ENCODE measurements at regions not wholly inside any gene's neighbourhood (a gene's known extent, or its start where the extent isn't known, plus 50 kb on each side); places are given as distances from the start of the nearest gene placed in this dataset.

DNA sequence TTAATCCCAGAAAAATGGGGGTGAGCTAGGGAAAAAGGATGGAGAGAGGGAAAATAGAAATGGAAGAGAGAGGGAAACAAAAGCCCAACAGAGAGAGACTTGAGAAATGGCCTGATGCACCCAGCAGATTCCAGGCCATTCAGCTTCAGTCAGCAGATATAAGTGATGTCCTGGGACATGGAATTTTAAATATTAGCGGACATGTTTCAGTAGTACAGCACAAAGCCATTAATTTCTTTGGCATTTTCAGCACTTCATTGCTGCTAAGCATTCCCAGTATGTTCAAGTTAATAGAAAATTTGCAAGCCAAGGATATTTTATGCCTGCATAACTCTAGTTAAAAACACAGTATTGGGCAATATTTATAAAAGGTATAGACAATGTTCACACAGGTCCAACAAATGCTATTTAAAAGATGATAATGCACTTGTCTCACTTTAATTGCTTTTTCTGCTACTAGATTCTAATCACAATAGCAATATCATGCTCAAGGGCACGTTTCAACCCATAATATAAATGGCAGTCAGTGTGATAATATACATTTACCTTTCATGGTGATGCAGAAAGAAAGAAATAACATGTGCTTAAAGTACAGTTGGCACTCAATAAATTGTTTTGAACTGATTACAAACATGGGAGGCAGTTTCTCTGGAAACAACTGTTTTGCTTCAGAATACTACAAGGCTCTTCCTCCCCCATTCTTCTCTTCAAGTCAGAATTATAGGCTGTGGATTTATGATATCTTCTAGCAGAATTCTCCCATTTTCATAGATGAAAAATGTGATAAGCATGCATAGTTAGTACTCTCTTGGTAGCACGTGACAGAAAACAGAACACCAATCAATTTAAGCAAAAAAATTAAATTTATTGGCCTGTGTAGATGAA lies 108.1 kb upstream of the MAGI3 start:
- DNase-seq (ENCODE audit: low read depth, low spot score) = no peak
- TF ChIP-seq CTCF (IDR thresholded peaks at IDR 0.05; ENCODE audit: low read depth, low read length) = no peak
- in situ Hi-C loops (cut with HindIII; ENCODE audit: low sequenced_read_pairs) = no loop called here
- no peak overlapping the region for H3K4me3 ChIP-seq (ENCODE audit: low read depth, low read length)

- H3K4me3 ChIP-seq (ENCODE audit: low read depth, low read length) = no peak overlapping the region
- no peak for DNase-seq (ENCODE audit: low read depth, low spot score)
- TF ChIP-seq CTCF (IDR thresholded peaks at IDR 0.05; ENCODE audit: low read depth, low read length) = no peak
- in situ Hi-C loops (cut with HindIII; ENCODE audit: low sequenced_read_pairs) = no loop called here
These were observed 107.4 kb upstream of the MAGI3 start for GRCh38 chr1:113282893-113283285.

DNA sequence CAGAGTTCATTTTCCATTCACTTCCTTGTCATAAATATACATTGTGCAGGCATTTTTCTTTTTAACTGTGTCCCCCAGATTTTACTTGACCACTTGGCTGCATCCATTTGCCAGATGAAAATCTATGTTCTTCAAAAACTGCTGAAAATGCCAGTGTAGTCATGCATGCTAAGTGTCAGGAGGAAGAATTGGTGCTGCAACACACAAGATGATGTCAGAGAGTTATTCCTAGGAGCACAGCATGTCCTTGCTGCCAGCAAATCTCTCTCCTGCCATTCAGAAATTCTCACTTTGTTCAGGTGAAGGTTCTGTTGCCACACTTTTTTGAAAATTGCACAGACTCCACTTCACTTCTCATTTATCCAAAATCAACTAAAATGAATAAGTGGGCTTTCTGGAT lies 106.4 kb upstream of the MAGI3 start:
- H3K4me3 ChIP-seq (ENCODE audit: low read depth, low read length) = no peak overlapping the region
- no peak for TF ChIP-seq CTCF (IDR thresholded peaks at IDR 0.05; ENCODE audit: low read depth, low read length)
- in situ Hi-C loops (cut with HindIII; ENCODE audit: low sequenced_read_pairs) = no loop called here
- no peak for DNase-seq (ENCODE audit: low read depth, low spot score)

DNA sequence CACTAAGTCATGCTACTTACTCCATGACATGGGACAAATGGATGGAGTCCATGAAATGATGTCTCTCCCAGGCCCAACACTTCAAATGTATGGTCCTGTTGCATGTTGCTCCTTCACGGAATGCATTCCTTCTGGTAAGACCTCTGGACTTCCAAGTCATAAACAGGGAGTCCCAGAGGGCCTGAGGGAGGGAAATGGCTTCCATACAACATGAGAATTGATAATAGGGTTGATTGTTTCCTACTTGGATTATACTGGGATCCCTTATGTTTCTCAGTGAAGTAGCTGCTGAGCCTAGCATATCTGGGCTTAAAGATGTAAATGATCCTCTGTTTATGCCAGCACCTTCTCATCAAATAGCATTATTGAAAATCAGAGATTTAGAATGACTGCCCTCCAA lies 104.2 kb upstream of the MAGI3 start:
- no peak overlapping the region for H3K4me3 ChIP-seq (ENCODE audit: low read depth, low read length)
- in situ Hi-C loops (cut with HindIII; ENCODE audit: low sequenced_read_pairs) = no loop called here

GRCh38 chr1:113291777-113292602 lies 98.3 kb upstream of the MAGI3 start:
- in situ Hi-C loops (cut with HindIII; ENCODE audit: low sequenced_read_pairs) = no loop called here
- TF ChIP-seq CTCF (IDR thresholded peaks at IDR 0.05; ENCODE audit: low read depth, low read length) = no peak

More for the DNA sequence above, 104.2 kb upstream of the MAGI3 start:
- no peak for DNase-seq (ENCODE audit: low read depth, low spot score)
- no peak for TF ChIP-seq CTCF (IDR thresholded peaks at IDR 0.05; ENCODE audit: low read depth, low read length)

DNA sequence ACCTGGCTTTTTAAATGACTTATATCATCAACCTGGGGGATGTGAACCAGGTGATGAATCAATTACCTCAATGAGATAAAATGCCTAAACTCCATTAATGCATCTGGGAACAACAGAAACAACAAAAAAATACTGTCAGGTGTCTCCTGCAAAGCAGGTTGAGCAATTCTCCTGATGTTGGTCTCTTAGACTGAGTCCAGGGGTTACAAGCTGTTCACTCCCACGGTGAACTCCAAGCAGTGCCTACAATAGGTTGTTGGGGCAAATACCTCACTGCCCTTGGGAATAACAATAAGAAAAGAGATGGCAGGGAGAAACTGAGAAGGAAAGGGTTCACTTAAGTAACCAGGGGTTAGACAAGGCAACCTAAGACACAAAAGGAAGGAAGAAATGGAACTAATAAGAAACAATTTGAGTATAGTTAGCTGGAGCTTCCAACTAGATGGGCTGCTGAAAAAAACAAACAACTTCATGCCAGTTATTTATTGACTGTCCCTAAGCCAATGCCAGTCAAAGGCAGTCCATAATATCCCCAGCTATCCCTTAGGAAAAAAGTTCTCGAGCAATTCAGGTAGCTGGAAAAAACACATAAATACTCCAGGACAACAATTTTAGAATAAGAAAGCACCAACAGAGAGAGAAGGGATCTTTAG lies 97.6 kb upstream of the MAGI3 start:
- H3K4me3 ChIP-seq (ENCODE audit: low read depth, low read length) = no peak overlapping the region
- no peak for TF ChIP-seq CTCF (IDR thresholded peaks at IDR 0.05; ENCODE audit: low read depth, low read length)
- no peak for DNase-seq (ENCODE audit: low read depth, low spot score)
- in situ Hi-C loops (cut with HindIII; ENCODE audit: low sequenced_read_pairs) = no loop called here

More at GRCh38 chr1:113291777-113292602, 98.3 kb upstream of the MAGI3 start:
- DNase-seq (ENCODE audit: low read depth, low spot score) = no peak
- no peak overlapping the region for H3K4me3 ChIP-seq (ENCODE audit: low read depth, low read length)

All from astrocyte of the spinal cord (primary cell).